IMR-90 (cell line): ENCODE measurements at regions not wholly inside any gene's neighbourhood (a gene's known extent, or its start where the extent isn't known, plus 50 kb on each side); places are given as distances from the start of the nearest gene placed in this dataset.

ENCODE experiments used
- CEBPB ChIP-seq: IDR thresholded peaks from 2 replicates; pipeline ENCODE4 v1.6.1; 2012; ENCODE audit warnings: low read depth, low read length, improper control_type of control experiment
- RCOR1 ChIP-seq: IDR thresholded peaks from 2 replicates; pipeline ENCODE4 v1.6.1; 2012; ENCODE audit warnings: mild to moderate bottlenecking, low read length, improper control_type of control experiment; ENCODE audit not compliant: insufficient replicate concordance
- SMC3 ChIP-seq: fragments of 150-350 bp; IDR thresholded peaks from 2 replicates; pipeline ENCODE4 v1.6.1; 2016; ENCODE audit warnings: low read depth, mild to moderate bottlenecking, antibody characterized with exemption, low read length, moderate library complexity
- TF ChIP-seq, protein P1 (sequence below): fragments of 150-350 bp; IDR thresholded peaks from 2 replicates; pipeline ENCODE4 v1.6.1; 2017; ENCODE audit warnings: mild to moderate bottlenecking, antibody characterized with exemption, low read length, low read depth
- TF ChIP-seq, protein P2 (sequence below): conservative IDR thresholded peaks from 2 replicates; pipeline ENCODE4 v1.5.1; 2012; ENCODE audit warnings: mild to moderate bottlenecking, low read depth, low read length, improper control_type of control experiment

GRCh38 chr11:15541079-15541478 is 426.4 kb downstream of the INSC start:
- TF ChIP-seq, protein P1, sequence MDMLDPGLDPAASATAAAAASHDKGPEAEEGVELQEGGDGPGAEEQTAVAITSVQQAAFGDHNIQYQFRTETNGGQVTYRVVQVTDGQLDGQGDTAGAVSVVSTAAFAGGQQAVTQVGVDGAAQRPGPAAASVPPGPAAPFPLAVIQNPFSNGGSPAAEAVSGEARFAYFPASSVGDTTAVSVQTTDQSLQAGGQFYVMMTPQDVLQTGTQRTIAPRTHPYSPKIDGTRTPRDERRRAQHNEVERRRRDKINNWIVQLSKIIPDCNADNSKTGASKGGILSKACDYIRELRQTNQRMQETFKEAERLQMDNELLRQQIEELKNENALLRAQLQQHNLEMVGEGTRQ: no peak
- no peak for TF ChIP-seq RCOR1
- TF ChIP-seq, protein P2, sequence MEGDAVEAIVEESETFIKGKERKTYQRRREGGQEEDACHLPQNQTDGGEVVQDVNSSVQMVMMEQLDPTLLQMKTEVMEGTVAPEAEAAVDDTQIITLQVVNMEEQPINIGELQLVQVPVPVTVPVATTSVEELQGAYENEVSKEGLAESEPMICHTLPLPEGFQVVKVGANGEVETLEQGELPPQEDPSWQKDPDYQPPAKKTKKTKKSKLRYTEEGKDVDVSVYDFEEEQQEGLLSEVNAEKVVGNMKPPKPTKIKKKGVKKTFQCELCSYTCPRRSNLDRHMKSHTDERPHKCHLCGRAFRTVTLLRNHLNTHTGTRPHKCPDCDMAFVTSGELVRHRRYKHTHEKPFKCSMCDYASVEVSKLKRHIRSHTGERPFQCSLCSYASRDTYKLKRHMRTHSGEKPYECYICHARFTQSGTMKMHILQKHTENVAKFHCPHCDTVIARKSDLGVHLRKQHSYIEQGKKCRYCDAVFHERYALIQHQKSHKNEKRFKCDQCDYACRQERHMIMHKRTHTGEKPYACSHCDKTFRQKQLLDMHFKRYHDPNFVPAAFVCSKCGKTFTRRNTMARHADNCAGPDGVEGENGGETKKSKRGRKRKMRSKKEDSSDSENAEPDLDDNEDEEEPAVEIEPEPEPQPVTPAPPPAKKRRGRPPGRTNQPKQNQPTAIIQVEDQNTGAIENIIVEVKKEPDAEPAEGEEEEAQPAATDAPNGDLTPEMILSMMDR: no peak
- no peak for TF ChIP-seq SMC3
- no peak for TF ChIP-seq CEBPB
